RWPE2 (cell line): ENCODE measurements at regions not wholly inside any gene's neighbourhood (a gene's known extent, or its start where the extent isn't known, plus 50 kb on each side); places are given as distances from the start of the nearest gene placed in this dataset.

ENCODE experiments used
- ATAC-seq: fragments of 200-7000 bp; cut with Tn5 transposase; 3 replicates; pipeline ENCODE4 v1.9.1; 2021; ENCODE audit warnings: low read depth
- DNase-seq: peaks from one replicate; pipeline ENCODE4 v3.0.0-alpha.2; 2020; ENCODE audit warnings: low spot score
- H3K27ac ChIP-seq: fragments of 450-650 bp; 2 replicates; pipeline ENCODE4 v1.5.1; 2017; ENCODE audit warnings: mild to moderate bottlenecking; ENCODE audit not compliant: poor library complexity, severe bottlenecking
- H3K27me3 ChIP-seq: fragments of 250-450 bp; sonication (Bioruptor Pico); 2 replicates; pipeline ENCODE4 v1.5.1; 2021; ENCODE audit warnings: mild to moderate bottlenecking, moderate library complexity; ENCODE audit not compliant: insufficient read depth, poor library complexity, severe bottlenecking
- H3K36me3 ChIP-seq: fragments of 250-450 bp; sonication (Bioruptor Pico); 2 replicates; pipeline ENCODE4 v1.5.1; 2020; ENCODE audit warnings: low read depth, mild to moderate bottlenecking, moderate library complexity
- H3K4me1 ChIP-seq: fragments of 250-450 bp; sonication (Bioruptor Pico); 2 replicates; pipeline ENCODE4 v1.5.1; 2021; ENCODE audit warnings: mild to moderate bottlenecking, moderate library complexity; ENCODE audit not compliant: insufficient read depth, poor library complexity, severe bottlenecking
- H3K4me3 ChIP-seq: fragments of 250-450 bp; sonication (Bioruptor Pico); 2 replicates; pipeline ENCODE4 v1.5.1; 2021; ENCODE audit warnings: mild to moderate bottlenecking, moderate library complexity; ENCODE audit not compliant: severe bottlenecking
- H3K9me3 ChIP-seq: fragments of 250-450 bp; sonication (Bioruptor Pico); 2 replicates; pipeline ENCODE4 v1.5.1; 2021; ENCODE audit warnings: mild to moderate bottlenecking, moderate library complexity; ENCODE audit not compliant: severe bottlenecking
- CTCF ChIP-seq: fragments of 450-650 bp; IDR thresholded peaks from one replicate; pipeline ENCODE4 v1.5.1; 2017; ENCODE audit warnings: mild to moderate bottlenecking, moderate library complexity; ENCODE audit not compliant: poor library complexity, severe bottlenecking

- H3K9me3 ChIP-seq = no peaks in the 10 kb centered on the region
- H3K27ac ChIP-seq = no peak overlapping the region
- no peak overlapping the region for H3K4me3 ChIP-seq
- H3K4me1 ChIP-seq = no peaks in the 10 kb centered on the region
- ATAC-seq (no peak), DNase-seq (no peak)
- no peaks in the 10 kb centered on the region for H3K36me3 ChIP-seq
- no peak for TF ChIP-seq CTCF
- H3K27me3 ChIP-seq = no peaks in the 10 kb centered on the region
Measured at GRCh38 chr1:18041685-18042355, 65.8 kb upstream of the IGSF21 start.

GRCh38 chr1:18043871-18044270, 63.7 kb upstream of the IGSF21 start:
- no peak for ATAC-seq
- Histone ChIP-seq H3K4me1 (no peaks in the 10 kb centered on the region), H3K27me3 (no peaks in the 10 kb centered on the region), H3K4me3 (no peak overlapping the region), H3K36me3 (no peaks in the 10 kb centered on the region), H3K27ac (no peak overlapping the region), H3K9me3 (no peaks in the 10 kb centered on the region)
- TF ChIP-seq CTCF = no peak
- DNase-seq = no peak

GRCh38 chr1:18045203-18045602, 62.4 kb upstream of the IGSF21 start:
- H3K36me3 ChIP-seq = no peaks in the 10 kb centered on the region
- no peak for TF ChIP-seq CTCF
- no peak overlapping the region for H3K4me3 ChIP-seq
- DNase-seq (no peak), ATAC-seq (no peak)
- no peaks in the 10 kb centered on the region for H3K27me3 ChIP-seq
- H3K27ac ChIP-seq = no peak overlapping the region
- no peaks in the 10 kb centered on the region for H3K4me1 ChIP-seq
- H3K9me3 ChIP-seq = no peaks in the 10 kb centered on the region

- Histone ChIP-seq H3K27me3 (no peaks in the 10 kb centered on the region), H3K4me1 (no peaks in the 10 kb centered on the region), H3K4me3 (no peak overlapping the region), H3K9me3 (no peaks in the 10 kb centered on the region), H3K27ac (no peak overlapping the region), H3K36me3 (no peaks in the 10 kb centered on the region)
- TF ChIP-seq CTCF = no peak
- no peak for ATAC-seq
- no peak for DNase-seq
Measured at GRCh38 chr1:18045621-18046020, 62.0 kb upstream of the IGSF21 start.

- DNase-seq = no peak
- Histone ChIP-seq H3K27ac (no peak overlapping the region), H3K36me3 (no peaks in the 10 kb centered on the region), H3K4me3 (no peak overlapping the region), H3K9me3 (no peaks in the 10 kb centered on the region), H3K27me3 (no peaks in the 10 kb centered on the region), H3K4me1 (no peaks in the 10 kb centered on the region)
- no peak for TF ChIP-seq CTCF
- ATAC-seq = no peak
Measured at GRCh38 chr1:18047122-18047521, 60.5 kb upstream of the IGSF21 start.
